ENCODE measurements at regions not wholly inside any gene's neighbourhood (a gene's known extent, or its start where the extent isn't known, plus 50 kb on each side); places are given as distances from the start of the nearest gene placed in this dataset.

- no peak for TF ChIP-seq POLR2A (IDR thresholded peaks at IDR 0.05)
- TF ChIP-seq CTCF (IDR thresholded peaks at IDR 0.05), result no peak
Measured at GRCh38 chr4:171636606-171637005, 176.6 kb upstream of the GALNTL6 start.
